ENCODE measurements at regions not wholly inside any gene's neighbourhood (a gene's known extent, or its start where the extent isn't known, plus 50 kb on each side); places are given as distances from the start of the nearest gene placed in this dataset.
"Not testable (repeated sequence)": the region's sequence is repeated elsewhere in the genome, so short reads cannot be mapped to it uniquely, and the experiment has no call there.

- no peaks in the 10 kb centered on the region for H3K27me3 ChIP-seq
- no peaks in the 10 kb centered on the region for H3K36me3 ChIP-seq
- no peak for TF ChIP-seq POLR2AphosphoS5 (IDR thresholded peaks at IDR 0.05; ENCODE audit: insufficient read depth in 1 of 2, low read depth in 1 of 2)
- TF ChIP-seq CTCF (IDR thresholded peaks at IDR 0.05) = no peak
- TF ChIP-seq POLR2A (IDR thresholded peaks at IDR 0.05) = no peak
- intact Hi-C loops (cut with DNase I) = loop anchor here (10.0 kb wide), 1 partner anchor 115 kb away; no protein-coding TSS in a partner anchor
- H3K27ac ChIP-seq = no peak overlapping the region
- DNase-seq (ENCODE audit: extremely low spot score in 2 of 2) = no peak
- no peak overlapping the region for H3K4me3 ChIP-seq
- H3K4me1 ChIP-seq = peaks cover 26% of the 10 kb centered on the region
- no peaks in the 10 kb centered on the region for H3K9me3 ChIP-seq
Measured at GRCh38 chr16:85239871-85240270, 127.6 kb upstream of the CIBAR2 start.

GRCh38 chr16:85240982-85241924 is 129.0 kb upstream of the CIBAR2 start:
- H3K27ac ChIP-seq = no peak overlapping the region
- no peaks in the 10 kb centered on the region for H3K36me3 ChIP-seq
- intact Hi-C loops (cut with DNase I) = no loop called here
- H3K4me1 ChIP-seq = peaks cover 23% of the 10 kb centered on the region
- no peak for TF ChIP-seq CTCF (IDR thresholded peaks at IDR 0.05)
- no peak for TF ChIP-seq POLR2A (IDR thresholded peaks at IDR 0.05)
- no peak for TF ChIP-seq POLR2AphosphoS5 (IDR thresholded peaks at IDR 0.05; ENCODE audit: insufficient read depth in 1 of 2, low read depth in 1 of 2)
- H3K27me3 ChIP-seq = no peaks in the 10 kb centered on the region
- H3K4me3 ChIP-seq = no peak overlapping the region
- DNase-seq (ENCODE audit: extremely low spot score in 2 of 2) = no peak
- no peaks in the 10 kb centered on the region for H3K9me3 ChIP-seq

- DNase-seq (ENCODE audit: extremely low spot score in 2 of 2) = no peak
- Histone ChIP-seq H3K4me3 (no peak overlapping the region), H3K9me3 (no peaks in the 10 kb centered on the region), H3K27me3 (no peaks in the 10 kb centered on the region), H3K27ac (no peak overlapping the region), H3K36me3 (no peaks in the 10 kb centered on the region), H3K4me1 (peaks cover 20% of the 10 kb centered on the region)
- TF ChIP-seq POLR2AphosphoS5 (IDR thresholded peaks at IDR 0.05; ENCODE audit: insufficient read depth in 1 of 2, low read depth in 1 of 2) (no peak), CTCF (IDR thresholded peaks at IDR 0.05) (no peak), POLR2A (IDR thresholded peaks at IDR 0.05) (no peak)
- intact Hi-C loops (cut with DNase I) = no loop called here
Measured at GRCh38 chr16:85242140-85242539, 129.9 kb upstream of the CIBAR2 start.

- Histone ChIP-seq H3K36me3 (no peaks in the 10 kb centered on the region), H3K27ac (no peak overlapping the region), H3K9me3 (no peaks in the 10 kb centered on the region), H3K4me1 (peaks cover 14% of the 10 kb centered on the region), H3K27me3 (no peaks in the 10 kb centered on the region), H3K4me3 (no peak overlapping the region)
- no peak for DNase-seq (ENCODE audit: extremely low spot score in 2 of 2)
- no peak for TF ChIP-seq POLR2AphosphoS5 (IDR thresholded peaks at IDR 0.05; ENCODE audit: insufficient read depth in 1 of 2, low read depth in 1 of 2)
- intact Hi-C loops (cut with DNase I) = no loop called here
Measured at GRCh38 chr16:85243308-85243707, 131.0 kb upstream of the CIBAR2 start.

GRCh38 chr16:85244452-85244851 is 132.2 kb upstream of the CIBAR2 start:
- H3K36me3 ChIP-seq; intact Hi-C loops (cut with DNase I); H3K9me3 ChIP-seq; H3K27me3 ChIP-seq; DNase-seq (ENCODE audit: extremely low spot score in 2 of 2); H3K27ac ChIP-seq; H3K4me1 ChIP-seq; H3K4me3 ChIP-seq: not testable (repeated sequence)

All from vagina (tissue), 2 donors.